AG09309 (cell line): ENCODE measurements at regions not wholly inside any gene's neighbourhood (a gene's known extent, or its start where the extent isn't known, plus 50 kb on each side); places are given as distances from the start of the nearest gene placed in this dataset.

Source experiments
- DNase-seq: peaks from one replicate; pipeline ENCODE4 v3.0.0-alpha.2; 2010; ENCODE audit warnings: low read depth
- H3K4me3 ChIP-seq: 2 replicates; pipeline ENCODE4 v1.5.1; 2011; ENCODE audit warnings: mild to moderate bottlenecking, low read depth, low read length, moderate library complexity; ENCODE audit not compliant: control insufficient read depth
- CTCF ChIP-seq: IDR thresholded peaks from 2 replicates; pipeline ENCODE4 v1.5.1; 2011; ENCODE audit warnings: mild to moderate bottlenecking, low read depth, low read length, inconsistent platforms; ENCODE audit not compliant: insufficient read depth, control insufficient read depth; ENCODE audit errors: missing control alignments

GRCh38 chr16:9357829-9358228 is 266.4 kb downstream of the HAPSTR1 start:
- no peak for TF ChIP-seq CTCF
- H3K4me3 ChIP-seq = no peak overlapping the region
- no peak for DNase-seq

- no peak for DNase-seq
- no peak for TF ChIP-seq CTCF
- no peak overlapping the region for H3K4me3 ChIP-seq
Measured at GRCh38 chr16:9360075-9360474, 268.6 kb downstream of the HAPSTR1 start.

GRCh38 chr16:9362050-9362449 is 270.6 kb downstream of the HAPSTR1 start:
- no peak for DNase-seq
- TF ChIP-seq CTCF = no peak
- no peak overlapping the region for H3K4me3 ChIP-seq

GRCh38 chr16:9362604-9363003 is 271.2 kb downstream of the HAPSTR1 start:
- no peak overlapping the region for H3K4me3 ChIP-seq
- DNase-seq = no peak
- TF ChIP-seq CTCF = no peak

- no peak overlapping the region for H3K4me3 ChIP-seq
- TF ChIP-seq CTCF = no peak
- no peak for DNase-seq
Measured at GRCh38 chr16:9363520-9363919, 272.1 kb downstream of the HAPSTR1 start.

- no peak for DNase-seq
- TF ChIP-seq CTCF = no peak
- no peak overlapping the region for H3K4me3 ChIP-seq
Measured at GRCh38 chr16:9364721-9365369, 273.4 kb downstream of the HAPSTR1 start.

- DNase-seq = no peak
- H3K4me3 ChIP-seq = no peak overlapping the region
- TF ChIP-seq CTCF = no peak
Measured at GRCh38 chr16:9365370-9365728, 273.9 kb downstream of the HAPSTR1 start.
